ENCODE measurements at regions not wholly inside any gene's neighbourhood (a gene's known extent, or its start where the extent isn't known, plus 50 kb on each side); places are given as distances from the start of the nearest gene placed in this dataset.

GRCh38 chr16:87054856-87055255 lies 262.3 kb downstream of the C16orf95 start:
- TF ChIP-seq CTCF (IDR thresholded peaks at IDR 0.05) (no peak), EP300 (IDR thresholded peaks at IDR 0.05) (no peak)

Measured in ovary (tissue), 3 donors.